ENCODE measurements at regions not wholly inside any gene's neighbourhood (a gene's known extent, or its start where the extent isn't known, plus 50 kb on each side); places are given as distances from the start of the nearest gene placed in this dataset.

GRCh38 chr18:29879763-29880162 lies 1162.8 kb downstream of the DSC3 start:
- DNase-seq, result no peak
- Histone ChIP-seq H3K27me3 (ENCODE audit: control insufficient read depth in 3 of 3, insufficient read depth in 3 of 3, low read length in 2 of 3) (no peaks in the 10 kb centered on the region), H3K4me1 (ENCODE audit: control insufficient read depth in 5 of 5, insufficient read depth in 5 of 5, low read length in 5 of 5) (no peaks in the 10 kb centered on the region), H3K4me3 (no peak overlapping the region), H3K27ac (ENCODE audit: low read depth in 1 of 2, low read length in 1 of 2) (no peak overlapping the region), H3K9ac (ENCODE audit: insufficient read depth in 1 of 2, low read length in 2 of 2) (no peak overlapping the region), H3K36me3 (ENCODE audit: control insufficient read depth in 4 of 4, insufficient read depth in 4 of 4, low read length in 4 of 4) (no peaks in the 10 kb centered on the region), H3K9me3 (ENCODE audit: control insufficient read depth in 4 of 4, insufficient read depth in 3 of 4, low read length in 3 of 4) (peaks cover 0 to 3% (median 0%) of the 10 kb centered on the region in 4 donors)
- no peak for TF ChIP-seq CTCF (IDR thresholded peaks at IDR 0.05; ENCODE audit: control extremely low read depth, extremely low read depth)
- WGBS, 2 donors, result 80 to 93% methylated on average over 2 of the region's 2 CpGs
- ATAC-seq (ENCODE audit: insufficient read depth, low FRiP score), result no peak

GRCh38 chr18:29874519-29875098 lies 1167.9 kb downstream of the DSC3 start:
- H3K27ac ChIP-seq (ENCODE audit: low read depth in 1 of 2, low read length in 1 of 2), result no peak overlapping the region
- H3K36me3 ChIP-seq (ENCODE audit: control insufficient read depth in 4 of 4, insufficient read depth in 4 of 4, low read length in 4 of 4), result no peaks in the 10 kb centered on the region
- no peak overlapping the region for H3K9ac ChIP-seq (ENCODE audit: insufficient read depth in 1 of 2, low read length in 2 of 2)
- no peaks in the 10 kb centered on the region for H3K27me3 ChIP-seq (ENCODE audit: control insufficient read depth in 3 of 3, insufficient read depth in 3 of 3, low read length in 2 of 3)
- no peak for TF ChIP-seq CTCF (IDR thresholded peaks at IDR 0.05; ENCODE audit: control extremely low read depth, extremely low read depth)
- peak; percentile 43 to 75 (median 64) for DNase-seq
- H3K9me3 ChIP-seq (ENCODE audit: control insufficient read depth in 4 of 4, insufficient read depth in 3 of 4, low read length in 3 of 4), result peaks cover 0 to 3% (median 0%) of the 10 kb centered on the region in 4 donors
- peak; percentile 60 for ATAC-seq (ENCODE audit: insufficient read depth, low FRiP score)
- WGBS, 2 donors, result 82 to 92% methylated on average over 3 of the region's 3 CpGs
- no peak overlapping the region for H3K4me3 ChIP-seq
- H3K4me1 ChIP-seq (ENCODE audit: control insufficient read depth in 5 of 5, insufficient read depth in 5 of 5, low read length in 5 of 5), result no peaks in the 10 kb centered on the region

DNA sequence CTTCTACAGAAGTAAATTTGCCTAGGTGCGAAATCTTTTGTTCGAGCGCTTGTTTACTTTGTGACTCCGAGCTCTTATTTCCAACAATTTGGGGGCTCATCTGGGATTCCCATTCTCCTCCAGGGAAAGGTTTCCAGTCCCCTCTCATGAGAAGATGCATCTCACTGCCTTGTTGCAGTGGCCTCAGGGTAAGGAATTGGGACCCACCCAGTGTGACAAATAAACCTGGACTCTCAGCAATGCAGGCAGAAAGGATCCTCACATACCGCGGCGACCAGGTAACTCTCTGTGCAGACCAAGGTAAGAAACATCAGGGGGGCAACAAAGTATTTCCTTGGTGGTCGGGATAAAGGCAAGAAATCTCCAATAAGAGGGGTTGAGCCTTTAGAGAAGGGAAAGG lies 1169.3 kb downstream of the DSC3 start:
- Histone ChIP-seq H3K4me1 (ENCODE audit: control insufficient read depth in 5 of 5, insufficient read depth in 5 of 5, low read length in 5 of 5) (no peaks in the 10 kb centered on the region), H3K9me3 (ENCODE audit: control insufficient read depth in 4 of 4, insufficient read depth in 3 of 4, low read length in 3 of 4) (peaks cover 0 to 3% (median 0%) of the 10 kb centered on the region in 4 donors), H3K27me3 (ENCODE audit: control insufficient read depth in 3 of 3, insufficient read depth in 3 of 3, low read length in 2 of 3) (no peaks in the 10 kb centered on the region), H3K36me3 (ENCODE audit: control insufficient read depth in 4 of 4, insufficient read depth in 4 of 4, low read length in 4 of 4) (no peaks in the 10 kb centered on the region), H3K27ac (ENCODE audit: low read depth in 1 of 2, low read length in 1 of 2) (no peak overlapping the region), H3K9ac (ENCODE audit: insufficient read depth in 1 of 2, low read length in 2 of 2) (no peak overlapping the region), H3K4me3 (no peak overlapping the region)
- no peak for TF ChIP-seq CTCF (IDR thresholded peaks at IDR 0.05; ENCODE audit: control extremely low read depth, extremely low read depth)
- ATAC-seq (ENCODE audit: insufficient read depth, low FRiP score) (no peak), DNase-seq (no peak)
- 91 to 93% methylated on average over 8 of the region's 8 CpGs for WGBS, 2 donors

GRCh38 chr18:29871246-29871645 lies 1171.3 kb downstream of the DSC3 start:
- Histone ChIP-seq H3K27me3 (ENCODE audit: control insufficient read depth in 3 of 3, insufficient read depth in 3 of 3, low read length in 2 of 3) (no peaks in the 10 kb centered on the region), H3K36me3 (ENCODE audit: control insufficient read depth in 4 of 4, insufficient read depth in 4 of 4, low read length in 4 of 4) (no peaks in the 10 kb centered on the region), H3K4me1 (ENCODE audit: control insufficient read depth in 5 of 5, insufficient read depth in 5 of 5, low read length in 5 of 5) (no peaks in the 10 kb centered on the region), H3K9me3 (ENCODE audit: control insufficient read depth in 4 of 4, insufficient read depth in 3 of 4, low read length in 3 of 4) (no peaks in the 10 kb centered on the region), H3K27ac (ENCODE audit: low read depth in 1 of 2, low read length in 1 of 2) (no peak overlapping the region), H3K4me3 (no peak overlapping the region), H3K9ac (ENCODE audit: insufficient read depth in 1 of 2, low read length in 2 of 2) (no peak overlapping the region)
- no peak for ATAC-seq (ENCODE audit: insufficient read depth, low FRiP score)
- no peak for TF ChIP-seq CTCF (IDR thresholded peaks at IDR 0.05; ENCODE audit: control extremely low read depth, extremely low read depth)
- WGBS, 2 donors, result 54 to 65% methylated on average over 2 of the region's 2 CpGs
- DNase-seq, result peak in 1 of 3 donors; percentile 5

Data from lung (tissue), 11 donors.